Esophagus muscularis mucosa (tissue), 4 donors: ENCODE measurements at regions not wholly inside any gene's neighbourhood (a gene's known extent, or its start where the extent isn't known, plus 50 kb on each side); places are given as distances from the start of the nearest gene placed in this dataset.

ENCODE experiments used
- DNase-seq: peaks from one replicate; pipeline ENCODE4 v3.0.0-alpha.2; 2017; ENCODE audit errors: extremely low spot score
- H3K27ac ChIP-seq, 4 donors: fragments of 200-600 bp; sonication (generic); replicated peaks in 1 of 4; 1 replicate in 3 of 4; 2 replicates in 1 of 4; pipeline ENCODE4 v1.5.1; 2016 to 2019; ENCODE audit warnings: mild to moderate bottlenecking in 1 of 4
- H3K27me3 ChIP-seq, 4 donors: fragments of 200-600 bp; sonication (generic); one replicate each; pipeline versions ENCODE4 v1.5.1 to v1.6.0; 2016 to 2019
- H3K36me3 ChIP-seq, 4 donors: fragments of 200-600 bp; sonication (generic); one replicate each; pipeline ENCODE4 v1.5.1; 2016 to 2019
- H3K4me1 ChIP-seq, 4 donors: fragments of 200-600 bp; sonication (generic); one replicate each; pipeline ENCODE4 v1.5.1; 2016 to 2019
- H3K4me3 ChIP-seq, 4 donors: fragments of 200-600 bp; sonication (generic); 1 replicate in 2 of 4; 2 replicates in 2 of 4; pipeline ENCODE4 v1.5.1; 2016 to 2019; ENCODE audit warnings: mild to moderate bottlenecking in 4 of 4, moderate library complexity in 1 of 4
- H3K9me3 ChIP-seq, 4 donors: fragments of 200-600 bp; sonication (generic); 1 replicate in 3 of 4; 2 replicates in 1 of 4; pipeline ENCODE4 v1.5.1; 2016 to 2019
- EP300 ChIP-seq: sonication (generic); formaldehyde crosslinking; IDR thresholded peaks from one replicate; pipeline ENCODE4 v1.6.1; 2017; ENCODE audit warnings: antibody characterized with exemption
- POLR2A ChIP-seq: fragments of 450-650 bp; IDR thresholded peaks from one replicate; pipeline ENCODE4 v1.6.1; 2017; ENCODE audit warnings: antibody characterized with exemption, moderate library complexity, mild to moderate bottlenecking, low read depth
- POLR2AphosphoS5 ChIP-seq, 2 donors: sonication (generic); formaldehyde crosslinking; IDR thresholded peaks; one replicate each; pipeline ENCODE4 v1.6.1; 2017; ENCODE audit warnings: antibody characterized with exemption in 2 of 2
- WGBS: methylation state at CpG from one replicate; pipeline ENCODE4 v1.1.5; 2018; 5-methylcytosine and 5-hydroxymethylcytosine counted together
- intact Hi-C: fragments of 100-400 bp; cut with DNase I; formaldehyde crosslinking; loops from one replicate; pipeline ENCODE4 v1.15.1; 2023
- TF ChIP-seq, protein P1 (sequence below), 3 experiments: fragments of 200-600 bp in 2 of 3; fragments of 450-650 bp in 1 of 3; sonication (generic) in 2 of 3; IDR thresholded peaks; one replicate each; pipeline ENCODE4 v1.5.1; 2017 to 2019; ENCODE audit warnings: antibody characterized with exemption in 3 of 3, mild to moderate bottlenecking in 2 of 3, moderate library complexity in 1 of 3

DNA sequence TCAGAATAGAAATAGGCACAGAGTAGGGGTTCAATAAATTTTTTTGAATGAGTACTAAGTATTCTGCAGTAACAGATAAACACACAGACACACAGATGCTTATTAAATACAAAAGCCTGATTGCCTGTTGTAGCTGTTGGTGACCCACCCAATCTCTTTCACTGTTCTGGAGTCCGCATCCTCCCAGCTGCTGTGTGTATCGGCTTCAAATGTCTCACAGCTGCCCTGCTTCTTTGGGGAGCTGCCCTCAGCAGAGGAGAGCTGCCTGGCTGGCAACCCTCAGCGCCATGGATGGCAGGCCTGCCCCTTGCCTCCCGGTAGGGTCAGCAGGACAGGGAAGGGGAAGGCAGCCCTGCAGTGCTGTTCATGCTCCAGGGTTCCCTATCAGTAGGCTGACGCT lies 50.5 kb upstream of the PRNP start:
- 91% methylated on average over 3 of the region's 5 CpGs for WGBS
- Histone ChIP-seq H3K4me3 (no peak overlapping the region), H3K9me3 (no peaks in the 10 kb centered on the region), H3K27ac (no peak overlapping the region), H3K36me3 (no peaks in the 10 kb centered on the region), H3K4me1 (peaks cover 0 to 6% (median 0%) of the 10 kb centered on the region in 4 donors), H3K27me3 (peaks cover 0 to 5% (median 0%) of the 10 kb centered on the region in 4 donors)
- TF ChIP-seq, protein P1, sequence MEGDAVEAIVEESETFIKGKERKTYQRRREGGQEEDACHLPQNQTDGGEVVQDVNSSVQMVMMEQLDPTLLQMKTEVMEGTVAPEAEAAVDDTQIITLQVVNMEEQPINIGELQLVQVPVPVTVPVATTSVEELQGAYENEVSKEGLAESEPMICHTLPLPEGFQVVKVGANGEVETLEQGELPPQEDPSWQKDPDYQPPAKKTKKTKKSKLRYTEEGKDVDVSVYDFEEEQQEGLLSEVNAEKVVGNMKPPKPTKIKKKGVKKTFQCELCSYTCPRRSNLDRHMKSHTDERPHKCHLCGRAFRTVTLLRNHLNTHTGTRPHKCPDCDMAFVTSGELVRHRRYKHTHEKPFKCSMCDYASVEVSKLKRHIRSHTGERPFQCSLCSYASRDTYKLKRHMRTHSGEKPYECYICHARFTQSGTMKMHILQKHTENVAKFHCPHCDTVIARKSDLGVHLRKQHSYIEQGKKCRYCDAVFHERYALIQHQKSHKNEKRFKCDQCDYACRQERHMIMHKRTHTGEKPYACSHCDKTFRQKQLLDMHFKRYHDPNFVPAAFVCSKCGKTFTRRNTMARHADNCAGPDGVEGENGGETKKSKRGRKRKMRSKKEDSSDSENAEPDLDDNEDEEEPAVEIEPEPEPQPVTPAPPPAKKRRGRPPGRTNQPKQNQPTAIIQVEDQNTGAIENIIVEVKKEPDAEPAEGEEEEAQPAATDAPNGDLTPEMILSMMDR (IDR thresholded peaks at IDR 0.05) = no peak
- TF ChIP-seq POLR2AphosphoS5 (IDR thresholded peaks at IDR 0.05) = no peak
- TF ChIP-seq EP300 = no peak
- no peak for TF ChIP-seq POLR2A
- no peak for DNase-seq
- intact Hi-C loops = no loop called here

- Histone ChIP-seq H3K9me3 (no peaks in the 10 kb centered on the region), H3K4me1 (peaks cover 0 to 6% (median 0%) of the 10 kb centered on the region in 4 donors), H3K36me3 (no peaks in the 10 kb centered on the region), H3K27me3 (peaks cover 0 to 5% (median 0%) of the 10 kb centered on the region in 4 donors), H3K4me3 (no peak overlapping the region), H3K27ac (no peak overlapping the region)
- WGBS = 63% methylated on average over 1 of the region's 1 CpG
- TF ChIP-seq, protein P1 (IDR thresholded peaks at IDR 0.05) = no peak
- TF ChIP-seq POLR2AphosphoS5 (IDR thresholded peaks at IDR 0.05) (no peak), POLR2A (no peak), EP300 (no peak)
- DNase-seq = no peak
- intact Hi-C loops = no loop called here
Measured at GRCh38 chr20:4635342-4635741, 50.9 kb upstream of the PRNP start.

DNA sequence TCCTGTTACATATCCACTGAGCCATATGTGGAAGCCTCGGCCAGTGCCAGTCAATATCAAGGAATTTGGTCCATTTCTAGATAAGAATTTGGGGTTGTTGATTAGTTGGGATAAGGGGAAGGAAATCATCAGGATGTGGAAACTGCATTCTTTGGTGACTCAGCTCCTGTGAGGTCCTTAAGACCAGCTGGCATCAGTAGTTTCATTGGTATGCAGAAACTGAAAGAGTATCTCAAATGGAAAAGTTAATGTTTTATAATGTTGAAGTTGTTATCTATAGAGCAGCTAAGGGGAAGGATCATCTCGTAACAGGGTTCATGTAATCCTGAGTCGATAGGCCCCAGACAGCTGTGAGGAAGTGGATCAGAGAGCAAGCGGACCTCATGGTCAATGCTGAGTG lies 52.5 kb upstream of the PRNP start:
- DNase-seq = no peak
- H3K4me3 ChIP-seq = no peak overlapping the region
- H3K36me3 ChIP-seq = no peaks in the 10 kb centered on the region
- peaks cover 0 to 6% (median 0%) of the 10 kb centered on the region in 4 donors for H3K4me1 ChIP-seq
- TF ChIP-seq POLR2AphosphoS5 (IDR thresholded peaks at IDR 0.05) = no peak
- no peak for TF ChIP-seq POLR2A
- TF ChIP-seq EP300 = no peak
- TF ChIP-seq, protein P1 (IDR thresholded peaks at IDR 0.05) = no peak
- H3K27ac ChIP-seq = no peak overlapping the region
- H3K27me3 ChIP-seq = peaks cover 0 to 5% (median 0%) of the 10 kb centered on the region in 4 donors
- 80% methylated on average over 4 of the region's 4 CpGs for WGBS
- H3K9me3 ChIP-seq = no peaks in the 10 kb centered on the region
- intact Hi-C loops = no loop called here

DNA sequence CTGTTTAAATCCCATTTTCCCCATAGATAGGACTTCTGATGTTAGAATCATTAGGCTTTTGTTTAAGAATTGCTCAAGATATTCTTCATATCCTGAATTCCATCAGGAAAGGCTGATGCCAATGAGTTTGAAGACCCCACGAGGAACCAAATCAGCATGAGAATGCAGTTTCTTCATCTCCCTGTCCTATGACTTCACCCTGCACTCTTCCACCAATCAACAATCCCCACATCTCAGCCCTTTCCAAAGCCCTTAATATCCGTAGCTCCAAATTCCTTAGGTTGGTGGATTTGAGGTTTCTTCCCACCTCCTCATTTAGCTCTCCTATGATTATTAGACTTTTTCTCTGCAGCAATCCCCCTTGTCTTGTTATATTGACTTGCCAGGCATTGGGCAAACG lies 52.9 kb upstream of the PRNP start:
- intact Hi-C loops = no loop called here
- Histone ChIP-seq H3K4me1 (peaks cover 0 to 6% (median 0%) of the 10 kb centered on the region in 4 donors), H3K36me3 (no peaks in the 10 kb centered on the region), H3K9me3 (no peaks in the 10 kb centered on the region), H3K27ac (no peak overlapping the region), H3K27me3 (peaks cover 0 to 5% (median 0%) of the 10 kb centered on the region in 4 donors), H3K4me3 (no peak overlapping the region)
- 59% methylated on average over 3 of the region's 3 CpGs for WGBS
- TF ChIP-seq POLR2A (no peak), POLR2AphosphoS5 (IDR thresholded peaks at IDR 0.05) (no peak), EP300 (no peak)
- TF ChIP-seq, protein P1 (IDR thresholded peaks at IDR 0.05) = no peak
- no peak for DNase-seq

GRCh38 chr20:4632876-4633275 lies 53.4 kb upstream of the PRNP start:
- no peak overlapping the region for H3K27ac ChIP-seq
- H3K4me3 ChIP-seq = no peak overlapping the region
- peaks cover 0 to 5% (median 0%) of the 10 kb centered on the region in 4 donors for H3K27me3 ChIP-seq
- no peaks in the 10 kb centered on the region for H3K9me3 ChIP-seq
- TF ChIP-seq EP300 (no peak), POLR2AphosphoS5 (IDR thresholded peaks at IDR 0.05) (no peak), POLR2A (no peak)
- TF ChIP-seq, protein P1 (IDR thresholded peaks at IDR 0.05) = no peak
- no peak for DNase-seq
- WGBS = 79% methylated on average over 4 of the region's 4 CpGs
- H3K4me1 ChIP-seq = peaks cover 0 to 6% (median 0%) of the 10 kb centered on the region in 4 donors
- intact Hi-C loops = no loop called here
- no peaks in the 10 kb centered on the region for H3K36me3 ChIP-seq
